AG09309 (cell line): ENCODE measurements at regions not wholly inside any gene's neighbourhood (a gene's known extent, or its start where the extent isn't known, plus 50 kb on each side); places are given as distances from the start of the nearest gene placed in this dataset.

Experiments
- DNase-seq: peaks from one replicate; pipeline ENCODE4 v3.0.0-alpha.2; 2010; ENCODE audit warnings: low read depth
- H3K4me3 ChIP-seq: 2 replicates; pipeline ENCODE4 v1.5.1; 2011; ENCODE audit warnings: mild to moderate bottlenecking, low read depth, low read length, moderate library complexity; ENCODE audit not compliant: control insufficient read depth
- TF ChIP-seq, protein P1 (sequence below): IDR thresholded peaks from 2 replicates; pipeline ENCODE4 v1.5.1; 2011; ENCODE audit warnings: mild to moderate bottlenecking, low read depth, low read length, inconsistent platforms; ENCODE audit not compliant: insufficient read depth, control insufficient read depth; ENCODE audit errors: missing control alignments

DNA sequence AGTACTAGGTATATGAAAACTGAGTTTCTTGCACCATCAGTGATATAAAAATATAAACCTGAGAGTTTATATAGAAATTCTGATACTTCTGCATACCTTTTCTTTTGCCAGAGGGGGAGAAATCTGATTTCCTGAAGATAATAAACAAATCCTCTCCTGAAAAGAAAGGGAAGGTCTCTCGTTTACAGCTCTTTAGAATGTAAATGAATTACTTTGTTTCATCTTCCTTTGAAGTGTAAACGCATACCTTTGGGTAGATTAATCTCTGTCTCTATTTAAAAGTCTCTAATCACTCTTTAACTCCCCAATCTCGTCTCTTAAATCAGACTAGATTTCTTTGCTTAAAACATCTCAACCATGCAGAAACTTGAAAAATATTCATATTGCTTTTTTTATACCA is 1092.9 kb downstream of the SLITRK5 start:
- TF ChIP-seq, protein P1, sequence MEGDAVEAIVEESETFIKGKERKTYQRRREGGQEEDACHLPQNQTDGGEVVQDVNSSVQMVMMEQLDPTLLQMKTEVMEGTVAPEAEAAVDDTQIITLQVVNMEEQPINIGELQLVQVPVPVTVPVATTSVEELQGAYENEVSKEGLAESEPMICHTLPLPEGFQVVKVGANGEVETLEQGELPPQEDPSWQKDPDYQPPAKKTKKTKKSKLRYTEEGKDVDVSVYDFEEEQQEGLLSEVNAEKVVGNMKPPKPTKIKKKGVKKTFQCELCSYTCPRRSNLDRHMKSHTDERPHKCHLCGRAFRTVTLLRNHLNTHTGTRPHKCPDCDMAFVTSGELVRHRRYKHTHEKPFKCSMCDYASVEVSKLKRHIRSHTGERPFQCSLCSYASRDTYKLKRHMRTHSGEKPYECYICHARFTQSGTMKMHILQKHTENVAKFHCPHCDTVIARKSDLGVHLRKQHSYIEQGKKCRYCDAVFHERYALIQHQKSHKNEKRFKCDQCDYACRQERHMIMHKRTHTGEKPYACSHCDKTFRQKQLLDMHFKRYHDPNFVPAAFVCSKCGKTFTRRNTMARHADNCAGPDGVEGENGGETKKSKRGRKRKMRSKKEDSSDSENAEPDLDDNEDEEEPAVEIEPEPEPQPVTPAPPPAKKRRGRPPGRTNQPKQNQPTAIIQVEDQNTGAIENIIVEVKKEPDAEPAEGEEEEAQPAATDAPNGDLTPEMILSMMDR: no peak
- no peak for DNase-seq
- H3K4me3 ChIP-seq: no peak overlapping the region

DNA sequence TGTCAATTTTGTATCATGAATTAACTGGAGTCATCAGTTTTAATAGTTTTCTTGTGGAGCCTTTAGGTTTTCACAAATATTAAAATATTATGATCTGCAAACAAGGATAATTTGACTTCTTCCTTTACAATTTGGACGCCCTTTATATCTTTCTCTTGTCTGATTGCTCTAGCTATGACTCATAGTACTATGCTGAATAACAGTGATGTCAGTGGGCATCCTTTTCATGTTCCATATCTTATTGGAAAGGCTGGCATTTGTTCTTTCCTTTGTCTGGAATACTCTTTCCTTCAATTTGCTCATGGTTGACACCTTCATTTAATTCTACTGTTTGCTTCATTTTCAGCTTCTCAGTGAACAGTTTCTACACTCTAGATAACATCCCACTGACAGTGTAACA is 1129.3 kb downstream of the SLITRK5 start:
- no peak overlapping the region for H3K4me3 ChIP-seq
- DNase-seq: no peak
- TF ChIP-seq, protein P1: no peak

DNA sequence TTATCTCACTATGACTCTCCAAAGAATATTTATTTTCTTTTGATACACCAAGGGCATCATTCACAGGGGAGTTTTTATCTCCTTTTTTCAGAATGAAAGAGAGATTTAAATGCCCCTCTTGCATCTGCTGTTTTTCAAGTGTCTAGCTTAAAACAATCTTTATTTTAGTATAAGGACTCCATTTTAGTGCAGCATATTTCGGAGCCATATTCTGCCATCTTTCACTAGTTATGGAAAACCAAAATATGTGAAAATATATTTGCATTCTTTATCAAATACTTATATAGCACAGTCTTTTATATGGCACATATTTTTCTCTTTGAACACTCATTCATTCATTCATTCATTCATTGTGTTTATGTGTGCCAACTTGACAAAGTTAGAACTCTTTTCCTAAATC is 1130.2 kb downstream of the SLITRK5 start:
- TF ChIP-seq, protein P1: no peak
- no peak overlapping the region for H3K4me3 ChIP-seq
- DNase-seq: no peak

DNA sequence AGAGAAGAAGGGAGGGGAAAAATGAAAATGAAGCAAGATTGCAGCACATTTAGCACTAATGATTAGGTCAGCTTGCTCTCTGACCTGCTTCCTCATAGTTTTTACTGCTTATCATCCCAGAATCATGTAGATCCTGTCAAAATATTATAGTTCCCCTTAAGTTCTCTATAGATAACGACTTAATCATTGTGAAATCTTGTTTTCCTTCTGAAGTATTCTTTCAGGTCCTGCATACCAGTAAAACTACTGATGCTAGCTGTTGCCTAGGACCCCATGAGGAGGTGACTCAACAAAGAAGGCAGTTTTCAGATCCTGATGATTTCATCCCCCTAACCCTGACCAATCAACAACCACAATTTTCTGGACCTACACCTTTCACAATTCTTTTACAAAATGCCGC is 1131.7 kb downstream of the SLITRK5 start:
- TF ChIP-seq, protein P1: no peak

DNA sequence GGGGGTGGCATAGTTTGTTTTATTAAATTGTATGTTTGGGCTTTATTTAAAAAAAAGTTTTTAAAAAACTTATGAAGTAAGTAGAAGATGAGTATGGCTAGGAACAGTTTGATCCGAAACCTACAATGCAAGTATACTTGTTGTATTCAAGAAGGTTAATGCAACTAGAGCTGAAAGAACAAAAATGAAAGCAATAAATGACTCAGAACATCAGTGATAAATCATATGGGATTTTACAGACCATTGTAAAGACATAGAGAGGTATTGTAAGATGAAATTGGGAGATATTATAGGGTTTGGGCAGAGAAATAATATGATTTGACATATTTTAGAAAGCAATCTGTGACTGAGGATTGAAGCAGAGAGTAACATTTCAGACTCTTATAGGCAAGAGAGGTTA is 1135.3 kb downstream of the SLITRK5 start:
- TF ChIP-seq, protein P1: no peak
- DNase-seq: no peak
- H3K4me3 ChIP-seq: no peak overlapping the region

More for the DNA sequence above, 1131.7 kb downstream of the SLITRK5 start:
- no peak for DNase-seq
- no peak overlapping the region for H3K4me3 ChIP-seq

DNA sequence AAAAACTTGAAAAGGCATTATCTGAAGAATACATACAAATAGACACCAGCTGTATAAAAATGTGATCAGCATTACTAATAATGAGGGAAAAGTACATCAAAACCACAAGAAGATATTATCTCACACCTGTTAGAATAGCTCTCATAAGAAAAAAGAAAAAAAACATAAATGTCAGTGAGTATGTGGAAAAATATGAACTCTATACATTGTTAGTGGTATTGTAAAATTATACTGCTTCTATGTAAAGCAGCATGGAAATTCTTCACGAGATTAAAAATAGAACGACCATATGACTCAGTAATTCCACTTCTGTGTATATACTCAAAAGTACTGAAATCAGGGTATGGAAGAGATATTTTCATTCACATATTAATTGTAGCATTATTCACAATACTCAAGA is 1146.4 kb downstream of the SLITRK5 start:
- TF ChIP-seq, protein P1: no peak
- no peak for DNase-seq
- H3K4me3 ChIP-seq: no peak overlapping the region

DNA sequence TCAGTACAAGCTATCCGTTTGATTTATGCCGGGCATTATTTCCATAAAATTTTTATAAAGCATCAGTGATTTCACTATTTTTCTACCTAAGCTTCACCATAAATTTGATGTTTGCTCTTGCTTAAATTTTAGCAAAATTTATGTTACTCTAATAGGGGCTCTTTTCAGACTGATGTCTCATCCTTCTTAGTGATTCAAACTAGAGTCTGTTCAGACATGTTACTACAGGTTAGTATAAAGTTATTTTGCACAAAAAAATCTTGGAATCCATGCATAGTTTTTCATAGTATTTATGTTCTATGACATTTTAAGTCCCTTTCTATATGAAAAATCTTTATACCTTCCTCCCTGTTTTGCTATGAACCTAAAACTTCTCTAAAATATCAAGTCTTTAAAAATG is 1151.9 kb downstream of the SLITRK5 start:
- TF ChIP-seq, protein P1: no peak
- DNase-seq: no peak
- no peak overlapping the region for H3K4me3 ChIP-seq
